ENCODE measurements at regions not wholly inside any gene's neighbourhood (a gene's known extent, or its start where the extent isn't known, plus 50 kb on each side); places are given as distances from the start of the nearest gene placed in this dataset.
"Not testable (repeated sequence)": the region's sequence is repeated elsewhere in the genome, so short reads cannot be mapped to it uniquely, and the experiment has no call there.

- H3K9me3 Mint-ChIP-seq, result peaks cover 7% of the 10 kb centered on the region
- no peaks in the 10 kb centered on the region for H3K4me1 Mint-ChIP-seq
- no peak overlapping the region for H3K4me3 Mint-ChIP-seq
- H3K27me3 Mint-ChIP-seq, result no peaks in the 10 kb centered on the region
- H3K36me3 Mint-ChIP-seq, result no peaks in the 10 kb centered on the region
- no peak overlapping the region for H3K27ac Mint-ChIP-seq
- CTCF ChIA-PET, result interaction anchor here (1.1 kb wide), 1 partner anchor 12 kb away, joined by 3 read pairs; no protein-coding TSS in a partner anchor
- no peak for DNase-seq
Observed at GRCh38 chr2:77652499-77652898, 130.3 kb upstream of the LRRTM4 start.

DNA sequence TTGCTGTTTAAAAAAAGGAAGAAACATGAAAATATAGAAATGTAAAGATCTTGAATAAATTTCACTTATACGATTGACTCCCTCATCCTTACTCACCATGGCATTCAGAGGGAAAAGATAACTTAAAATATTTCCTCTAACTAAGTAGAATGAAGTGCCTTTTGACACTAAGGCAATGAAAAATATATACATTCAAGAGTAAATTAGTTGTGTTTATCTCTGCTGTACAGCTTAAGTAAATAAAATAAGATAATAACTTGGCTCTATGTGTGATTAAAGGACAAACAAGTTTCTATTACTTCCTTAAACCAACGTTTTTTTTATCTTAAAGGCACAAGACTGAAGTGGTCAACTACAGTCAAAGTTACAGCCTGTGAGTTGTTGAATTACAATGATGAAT lies 142.3 kb upstream of the LRRTM4 start:
- H3K27me3 Mint-ChIP-seq, result no peaks in the 10 kb centered on the region
- DNase-seq, result no peak
- H3K27ac Mint-ChIP-seq, result no peak overlapping the region
- H3K36me3 Mint-ChIP-seq, result no peaks in the 10 kb centered on the region
- H3K4me1 Mint-ChIP-seq, result no peaks in the 10 kb centered on the region
- peaks cover 9% of the 10 kb centered on the region for H3K9me3 Mint-ChIP-seq
- CTCF ChIA-PET, result no interaction called here
- H3K4me3 Mint-ChIP-seq, result no peak overlapping the region

DNA sequence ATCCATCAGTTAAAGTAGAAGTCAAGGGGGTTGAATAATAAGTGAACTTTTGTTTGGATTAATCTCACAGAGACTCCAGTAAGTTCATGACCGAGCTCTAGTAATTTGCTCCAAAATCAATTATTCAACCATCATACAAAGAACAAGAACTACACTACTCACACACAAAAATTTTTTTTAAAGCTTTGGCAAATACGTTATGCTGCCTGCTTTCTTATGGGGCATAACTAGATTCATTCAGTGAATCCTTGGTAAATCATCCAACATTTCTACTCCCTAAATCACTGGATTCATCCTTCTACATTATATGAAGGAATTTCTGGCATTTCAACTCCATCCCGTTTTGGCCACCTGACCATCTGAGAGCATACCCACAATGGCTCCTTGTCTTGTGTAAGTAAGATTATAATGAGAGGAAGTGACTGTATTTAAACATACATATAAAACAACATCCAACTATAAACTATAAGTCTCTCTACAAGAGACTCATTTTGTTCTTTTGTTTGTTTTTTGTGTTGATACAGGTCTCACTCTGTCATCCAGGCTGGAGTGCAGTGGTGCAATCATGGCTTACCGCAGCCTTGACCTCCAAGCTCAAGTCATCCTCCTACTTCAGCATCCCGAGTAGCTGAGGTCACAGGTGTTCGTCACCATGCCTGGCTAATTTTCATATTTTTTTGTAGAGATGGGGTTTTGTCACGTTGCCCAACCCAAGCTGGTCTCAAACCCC lies 144.2 kb upstream of the LRRTM4 start:
- Mint-ChIP-seq H3K27me3 (no peaks in the 10 kb centered on the region), H3K4me3 (no peak overlapping the region), H3K36me3 (no peaks in the 10 kb centered on the region), H3K4me1 (no peaks in the 10 kb centered on the region), H3K9me3 (peaks cover 7% of the 10 kb centered on the region), H3K27ac (no peak overlapping the region)
- CTCF ChIA-PET, result no interaction called here
- DNase-seq, result no peak

DNA sequence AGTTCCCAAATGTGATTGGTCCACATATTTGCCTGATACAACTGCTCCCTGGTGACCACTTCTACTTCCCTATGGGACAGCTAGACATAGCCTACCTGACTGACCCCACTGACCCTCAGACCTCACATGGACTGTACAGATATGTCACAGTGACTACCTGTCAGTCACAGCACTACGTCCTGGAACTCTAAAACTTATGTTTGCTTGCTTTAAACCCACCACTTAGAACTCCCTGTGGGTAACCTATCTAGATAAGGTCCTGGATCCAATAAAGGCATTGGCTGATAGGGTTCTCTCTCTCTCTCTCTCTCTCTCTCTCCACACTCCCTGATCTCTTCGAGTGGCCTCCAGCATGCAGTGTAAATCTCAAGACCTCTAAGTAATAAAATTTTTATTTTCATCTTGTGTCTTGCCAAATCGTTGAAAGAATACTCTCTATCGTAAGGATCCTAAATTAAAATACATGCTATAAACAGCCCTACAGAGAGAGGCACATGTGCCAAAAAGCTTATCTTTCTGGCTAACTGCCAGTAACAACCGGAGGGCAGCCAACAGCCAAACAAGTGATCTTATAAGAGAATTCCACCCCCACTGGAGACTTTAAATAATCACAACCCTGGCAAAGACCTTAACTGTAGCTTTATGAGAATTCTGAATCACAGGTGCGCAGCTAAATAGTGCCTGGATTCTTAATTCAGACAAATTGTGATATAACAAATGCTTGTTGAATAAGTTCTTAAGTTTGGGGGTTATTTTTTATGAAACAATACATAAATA lies 162.6 kb upstream of the LRRTM4 start:
- H3K27me3 Mint-ChIP-seq, CTCF ChIA-PET, H3K9me3 Mint-ChIP-seq, H3K4me1 Mint-ChIP-seq, H3K36me3 Mint-ChIP-seq, H3K27ac Mint-ChIP-seq, H3K4me3 Mint-ChIP-seq, DNase-seq: not testable (repeated sequence)

DNA sequence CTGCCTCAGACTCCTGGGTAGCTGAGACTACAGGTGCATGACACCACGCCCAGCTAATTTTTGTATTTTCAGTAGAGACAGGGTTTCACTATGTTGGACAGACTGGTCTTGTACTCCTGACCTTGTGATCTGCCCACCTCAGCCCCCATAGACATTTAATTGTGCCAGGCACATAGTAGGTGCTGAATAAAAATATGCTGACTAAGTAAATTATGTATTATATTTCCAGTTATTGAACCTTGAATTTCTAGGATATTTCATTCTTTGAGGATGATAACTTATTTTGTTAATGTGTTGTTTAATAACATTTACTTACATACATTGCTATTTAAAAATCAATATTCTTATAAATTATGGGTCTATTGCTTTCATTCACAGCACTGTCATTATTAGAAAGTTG lies 190.4 kb upstream of the LRRTM4 start:
- DNase-seq, result no peak
- CTCF ChIA-PET, result no interaction called here

DNA sequence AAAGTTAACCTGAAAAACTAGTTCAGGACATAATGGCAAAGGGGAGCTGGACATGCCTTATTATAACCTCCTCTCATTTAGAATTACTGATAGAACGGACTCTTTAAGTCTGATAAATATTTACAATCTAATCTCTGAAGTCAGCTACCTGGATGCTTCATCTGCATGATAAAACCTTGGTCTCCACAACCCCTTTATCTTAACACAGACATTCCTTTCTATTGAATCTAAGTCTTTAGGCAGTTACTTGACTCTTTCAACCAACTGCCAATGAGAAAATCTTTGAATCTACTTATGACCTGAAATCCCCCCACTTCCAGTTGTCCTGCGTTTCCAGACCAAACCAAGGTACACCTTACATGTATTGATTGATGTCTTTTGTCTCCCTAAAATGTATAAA lies 191.2 kb upstream of the LRRTM4 start:
- H3K36me3 Mint-ChIP-seq, result no peaks in the 10 kb centered on the region

More for the DNA sequence above, 190.4 kb upstream of the LRRTM4 start:
- H3K27me3 Mint-ChIP-seq, result no peaks in the 10 kb centered on the region
- no peak overlapping the region for H3K27ac Mint-ChIP-seq
- no peak overlapping the region for H3K4me3 Mint-ChIP-seq
- no peaks in the 10 kb centered on the region for H3K9me3 Mint-ChIP-seq
- no peaks in the 10 kb centered on the region for H3K36me3 Mint-ChIP-seq
- no peaks in the 10 kb centered on the region for H3K4me1 Mint-ChIP-seq

DNA sequence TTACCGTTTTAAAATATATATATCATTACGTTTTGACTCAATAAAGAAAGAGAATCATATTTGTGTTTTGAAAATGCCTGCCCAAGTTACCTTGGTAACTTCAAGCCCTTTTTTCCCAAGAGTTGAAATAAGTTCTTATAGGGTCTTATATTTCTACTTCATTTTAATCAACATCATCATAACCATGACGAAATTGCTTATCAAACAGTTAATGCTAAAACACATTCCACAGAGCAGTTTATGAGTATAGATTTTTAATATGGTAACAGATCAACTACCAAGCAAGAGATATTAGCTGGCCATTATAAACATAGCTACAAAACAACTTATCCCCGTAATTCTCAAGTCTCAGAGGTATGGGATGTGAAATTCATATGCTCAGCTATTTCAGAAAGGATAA lies 197.9 kb upstream of the LRRTM4 start:
- Mint-ChIP-seq H3K36me3 (no peaks in the 10 kb centered on the region), H3K27me3 (no peaks in the 10 kb centered on the region), H3K4me1 (no peaks in the 10 kb centered on the region), H3K4me3 (no peak overlapping the region), H3K27ac (no peak overlapping the region), H3K9me3 (peaks cover 8% of the 10 kb centered on the region)
- DNase-seq, result no peak
- CTCF ChIA-PET, result no interaction called here

More for the DNA sequence above, 191.2 kb upstream of the LRRTM4 start:
- CTCF ChIA-PET, result no interaction called here
- Mint-ChIP-seq H3K27ac (no peak overlapping the region), H3K4me3 (no peak overlapping the region), H3K4me1 (no peaks in the 10 kb centered on the region), H3K27me3 (no peaks in the 10 kb centered on the region), H3K9me3 (no peaks in the 10 kb centered on the region)
- DNase-seq, result no peak

- Mint-ChIP-seq H3K27ac (no peak overlapping the region), H3K9me3 (peaks cover 11% of the 10 kb centered on the region), H3K36me3 (no peaks in the 10 kb centered on the region), H3K27me3 (no peaks in the 10 kb centered on the region), H3K4me1 (no peaks in the 10 kb centered on the region), H3K4me3 (no peak overlapping the region)
- CTCF ChIA-PET, result no interaction called here
- no peak for DNase-seq
Observed at GRCh38 chr2:77721593-77721992, 199.4 kb upstream of the LRRTM4 start.

DNA sequence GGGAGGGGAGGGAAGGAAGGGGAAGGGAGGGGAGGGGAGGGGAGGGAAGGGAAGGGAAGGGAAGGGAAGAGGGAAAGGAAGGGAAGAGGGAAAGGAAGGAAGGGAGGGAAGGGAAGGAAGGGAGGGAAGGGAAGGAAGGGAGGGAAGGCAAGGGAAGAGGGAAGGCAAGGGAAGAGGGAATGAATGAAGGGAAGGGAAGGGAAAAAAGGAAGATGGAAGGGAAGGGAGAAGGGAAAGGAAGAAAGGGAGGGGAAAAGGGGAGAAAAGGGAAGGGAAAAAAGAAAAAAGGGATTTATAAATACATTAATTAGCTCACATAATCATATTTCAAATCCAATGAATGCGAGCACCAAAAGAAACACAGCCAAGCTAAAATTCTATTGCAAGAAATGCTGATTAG lies 202.9 kb upstream of the LRRTM4 start:
- Mint-ChIP-seq H3K27ac (no peak overlapping the region), H3K9me3 (peaks cover 11% of the 10 kb centered on the region), H3K36me3 (no peaks in the 10 kb centered on the region), H3K4me1 (no peaks in the 10 kb centered on the region), H3K4me3 (no peak overlapping the region), H3K27me3 (no peaks in the 10 kb centered on the region)
- DNase-seq, result no peak
- CTCF ChIA-PET, result no interaction called here

DNA sequence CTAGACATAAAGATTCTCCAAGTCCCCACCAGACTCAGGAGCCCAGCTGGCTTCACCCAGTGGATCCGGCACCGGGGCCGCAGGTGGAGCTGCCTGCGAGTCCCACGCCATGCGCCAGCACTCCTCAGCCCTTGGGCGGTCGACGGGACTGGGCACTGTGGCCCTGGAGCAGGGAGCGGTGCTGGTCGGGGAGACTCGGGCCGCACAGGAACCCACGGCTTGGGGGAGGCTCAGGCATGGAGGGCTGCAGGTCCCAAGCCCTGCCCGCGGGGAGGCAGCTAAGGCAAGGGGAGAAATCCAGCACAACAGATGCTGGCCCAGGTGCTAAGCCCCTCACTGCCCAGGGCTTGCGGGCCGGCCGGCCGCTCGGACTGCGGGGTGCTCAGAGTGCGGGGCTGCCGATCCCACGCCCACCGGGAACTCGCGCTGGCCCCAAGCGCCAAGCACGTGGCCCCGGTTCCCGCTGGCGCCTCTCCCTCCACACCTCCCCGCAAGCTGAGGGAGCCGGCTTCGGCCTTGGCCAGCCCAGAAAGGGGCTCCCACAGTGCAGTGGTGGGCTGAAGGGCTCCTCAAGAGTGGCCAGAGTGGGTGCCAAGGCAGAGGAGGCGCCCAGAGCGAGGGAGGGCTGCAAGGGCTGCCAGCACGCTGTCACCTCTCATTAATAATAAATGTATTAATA lies 212.6 kb upstream of the LRRTM4 start:
- H3K27ac Mint-ChIP-seq, CTCF ChIA-PET, H3K36me3 Mint-ChIP-seq, H3K9me3 Mint-ChIP-seq, H3K27me3 Mint-ChIP-seq, H3K4me1 Mint-ChIP-seq, H3K4me3 Mint-ChIP-seq, DNase-seq: not testable (repeated sequence)

- CTCF ChIA-PET, result no interaction called here
- H3K4me1 Mint-ChIP-seq, result no peaks in the 10 kb centered on the region
- H3K9me3 Mint-ChIP-seq, result peaks cover 9% of the 10 kb centered on the region
- H3K27me3 Mint-ChIP-seq, result no peaks in the 10 kb centered on the region
- H3K27ac Mint-ChIP-seq, result no peak overlapping the region
- DNase-seq, result no peak
- H3K4me3 Mint-ChIP-seq, result no peak overlapping the region
- H3K36me3 Mint-ChIP-seq, result no peaks in the 10 kb centered on the region
Observed at GRCh38 chr2:77737236-77737635, 215.1 kb upstream of the LRRTM4 start.

DNA sequence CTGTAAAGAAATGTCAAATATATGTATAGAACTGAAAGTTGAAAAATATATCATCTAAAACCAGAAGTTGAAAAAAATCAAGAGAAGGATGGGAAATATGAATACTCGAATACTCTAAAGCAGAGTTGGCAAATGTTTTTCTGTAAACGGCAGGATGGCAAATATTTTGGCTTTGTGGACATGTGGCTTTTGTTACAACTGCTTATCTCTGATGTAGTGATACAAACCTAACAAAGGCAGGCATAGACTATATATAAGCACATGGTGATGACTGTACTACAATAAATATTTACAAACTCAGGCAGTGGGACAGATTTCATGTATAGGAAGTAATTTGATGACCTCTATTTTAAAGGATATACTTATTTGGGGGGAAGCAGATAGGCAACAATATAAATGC lies 224.6 kb upstream of the LRRTM4 start:
- no peak for DNase-seq
- Mint-ChIP-seq H3K27me3 (no peaks in the 10 kb centered on the region), H3K36me3 (no peaks in the 10 kb centered on the region), H3K4me1 (no peaks in the 10 kb centered on the region), H3K9me3 (peaks cover 4% of the 10 kb centered on the region), H3K4me3 (no peak overlapping the region), H3K27ac (no peak overlapping the region)
- CTCF ChIA-PET, result no interaction called here

DNA sequence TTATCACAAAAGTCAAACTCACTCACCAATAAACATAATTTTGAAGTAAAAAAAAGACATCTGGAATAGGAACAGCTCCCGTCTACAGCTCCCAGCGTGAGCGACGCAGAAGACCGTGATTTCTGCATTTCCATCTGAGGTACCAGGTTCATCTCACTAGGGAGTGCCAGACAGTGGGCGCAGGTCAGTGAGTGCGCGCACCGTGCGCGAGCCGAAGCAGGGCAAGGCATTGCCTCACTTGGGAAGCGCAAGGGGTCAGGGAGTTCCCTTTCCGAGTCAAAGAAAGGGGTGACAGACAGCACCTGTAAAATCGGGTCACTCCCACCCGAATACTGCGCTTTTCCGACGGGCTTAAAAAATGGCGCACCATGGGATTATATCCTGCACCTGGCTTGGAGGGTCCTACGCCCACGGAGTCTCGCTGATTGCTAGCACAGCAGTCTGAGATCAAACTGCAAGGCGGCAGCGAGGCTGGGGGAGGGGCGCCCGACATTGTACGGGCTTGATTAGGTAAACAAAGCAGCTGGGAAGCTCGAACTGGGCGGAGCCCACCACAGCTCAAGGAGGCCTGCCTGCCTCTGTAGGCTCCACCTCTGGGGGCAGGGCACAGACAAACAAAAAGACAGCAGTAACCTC lies 231.7 kb upstream of the LRRTM4 start:
- H3K9me3 Mint-ChIP-seq, H3K27me3 Mint-ChIP-seq, H3K4me3 Mint-ChIP-seq, DNase-seq, H3K36me3 Mint-ChIP-seq, CTCF ChIA-PET, H3K4me1 Mint-ChIP-seq, H3K27ac Mint-ChIP-seq: not testable (repeated sequence)

DNA sequence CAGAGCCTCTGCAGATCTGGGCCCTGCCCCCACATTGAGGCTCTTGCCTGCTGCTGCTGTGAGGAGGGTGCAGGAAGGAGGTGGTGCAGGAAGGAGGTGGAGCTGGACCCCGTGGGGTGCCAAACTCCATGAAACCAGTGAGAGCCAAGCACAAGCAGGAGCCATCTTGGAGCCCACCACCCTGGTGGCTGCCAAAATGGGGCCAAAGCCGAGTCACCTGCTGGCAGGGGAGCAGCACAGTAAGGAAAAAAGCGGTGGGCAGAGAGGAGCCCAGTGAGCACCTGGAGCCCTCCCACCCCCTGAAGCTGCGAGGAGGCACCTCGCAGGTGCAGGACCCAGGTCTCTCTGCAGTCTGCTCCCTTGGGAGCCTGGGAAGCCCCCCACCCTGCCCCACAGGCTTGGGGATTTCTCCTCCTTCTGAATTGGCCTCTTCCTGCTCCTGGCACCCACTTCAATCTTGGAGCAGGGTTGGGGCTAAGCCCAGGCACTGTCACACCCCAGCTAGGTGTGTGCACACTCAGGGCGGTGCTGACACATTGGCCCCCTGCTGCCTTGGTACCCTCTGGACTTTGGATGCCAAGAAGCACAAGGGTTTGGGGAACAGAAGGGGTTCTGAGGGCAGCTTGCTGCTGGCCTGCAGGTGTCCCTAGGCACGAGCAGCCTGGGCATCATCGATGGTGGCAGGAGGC lies 245.4 kb upstream of the LRRTM4 start:
- H3K9me3 Mint-ChIP-seq, result peaks cover 19% of the 10 kb centered on the region
- no peak overlapping the region for H3K4me3 Mint-ChIP-seq
- DNase-seq, result no peak
- no peak overlapping the region for H3K27ac Mint-ChIP-seq
- no peaks in the 10 kb centered on the region for H3K4me1 Mint-ChIP-seq
- no peaks in the 10 kb centered on the region for H3K36me3 Mint-ChIP-seq
- no peaks in the 10 kb centered on the region for H3K27me3 Mint-ChIP-seq
- CTCF ChIA-PET, result no interaction called here

Measured in activated naive CD4-positive, alpha-beta T cell treated with anti-CD3 and anti-CD28 coated beads, Interleukin-2, amount 10 ng/mL, durations not matched to agents 7 days and 5 days (primary cell).